COLO829 (cell line): ENCODE measurements at regions not wholly inside any gene's neighbourhood (a gene's known extent, or its start where the extent isn't known, plus 50 kb on each side); places are given as distances from the start of the nearest gene placed in this dataset.

Experiments
- DNase-seq: peaks from one replicate; pipeline ENCODE4 v3.0.0; 2012; ENCODE audit warnings: low spot score

DNA sequence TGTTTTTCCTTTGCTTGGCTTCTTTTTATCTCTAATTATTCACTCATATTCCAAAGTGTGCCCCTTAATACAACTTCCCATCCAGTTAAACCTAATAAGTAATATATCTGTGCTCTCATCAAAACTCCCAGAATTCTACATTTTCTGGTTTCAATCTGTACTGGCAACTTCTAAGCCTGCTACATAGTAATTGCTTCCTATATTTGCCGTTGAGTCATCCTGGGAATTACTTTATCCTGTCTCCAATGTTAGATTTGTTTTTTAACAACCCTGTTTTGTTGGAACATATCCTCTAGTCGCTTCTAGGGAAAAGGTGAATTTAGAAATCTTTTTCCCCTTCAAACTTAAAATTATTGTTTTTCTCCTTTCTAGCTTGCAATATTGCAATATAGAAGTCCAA, 620.5 kb upstream of the PKN2 start:
- DNase-seq, result no peak

DNA sequence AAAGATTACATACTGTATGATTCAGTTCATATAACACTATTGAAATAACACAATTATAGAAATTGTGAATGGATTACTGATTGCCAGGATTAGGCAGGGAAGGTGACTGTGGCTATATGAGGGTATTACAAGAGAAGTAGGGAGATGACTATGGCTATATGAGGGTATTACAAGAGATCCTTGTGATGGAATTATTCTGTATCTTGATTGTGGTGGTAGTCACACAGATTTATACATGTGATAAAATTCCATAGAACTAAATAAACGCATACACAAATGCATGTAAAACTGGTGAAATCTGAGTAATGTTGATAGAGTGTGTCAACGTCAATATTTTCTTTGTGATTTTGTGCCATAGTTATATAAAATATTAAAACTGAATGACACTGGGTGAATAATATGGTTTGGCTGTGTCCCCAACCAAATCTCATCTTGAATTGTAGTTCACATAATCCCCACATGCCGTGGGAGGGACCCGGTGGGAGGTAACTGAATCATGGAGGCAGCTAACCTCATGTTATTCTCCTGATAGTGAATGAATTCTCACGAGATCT, 615.6 kb upstream of the PKN2 start:
- no peak for DNase-seq

DNA sequence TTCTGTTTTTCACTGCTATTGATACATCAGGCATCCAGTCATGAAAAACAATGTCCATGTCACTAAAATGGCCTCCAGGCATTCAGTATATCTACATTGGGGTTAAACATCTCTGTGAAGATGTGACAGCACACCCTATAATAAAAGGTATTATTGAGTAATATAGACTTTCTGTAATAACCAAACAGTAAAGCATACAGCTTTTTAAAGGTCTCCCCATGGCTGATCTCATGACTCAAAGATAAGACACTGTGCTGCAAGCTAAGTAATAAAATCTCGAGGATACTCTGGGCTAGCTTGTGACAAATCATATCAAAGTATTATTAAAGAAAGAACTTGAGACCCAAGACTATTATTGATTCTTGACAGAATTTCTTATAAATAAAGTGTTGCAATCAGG, 613.1 kb upstream of the PKN2 start:
- no peak for DNase-seq

DNA sequence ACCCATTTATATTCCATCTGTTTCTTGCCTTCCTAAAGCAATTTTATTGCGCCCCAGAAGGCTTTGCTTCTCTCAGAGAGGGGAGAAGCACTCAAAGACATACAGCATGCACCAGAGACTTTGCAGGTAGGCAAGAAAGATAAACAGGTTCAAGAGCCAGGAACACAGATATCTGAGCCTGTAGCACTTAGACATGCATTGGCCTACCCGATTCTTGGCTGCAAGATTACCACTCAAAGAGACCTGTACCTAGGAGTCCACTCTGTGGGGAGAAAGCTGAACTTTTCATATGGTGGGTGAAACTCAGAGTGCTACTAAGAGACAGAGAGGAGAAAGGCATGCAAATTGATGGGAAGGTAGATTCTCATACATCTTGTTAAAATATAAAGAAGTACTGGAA, 609.4 kb upstream of the PKN2 start:
- DNase-seq, result no peak

DNA sequence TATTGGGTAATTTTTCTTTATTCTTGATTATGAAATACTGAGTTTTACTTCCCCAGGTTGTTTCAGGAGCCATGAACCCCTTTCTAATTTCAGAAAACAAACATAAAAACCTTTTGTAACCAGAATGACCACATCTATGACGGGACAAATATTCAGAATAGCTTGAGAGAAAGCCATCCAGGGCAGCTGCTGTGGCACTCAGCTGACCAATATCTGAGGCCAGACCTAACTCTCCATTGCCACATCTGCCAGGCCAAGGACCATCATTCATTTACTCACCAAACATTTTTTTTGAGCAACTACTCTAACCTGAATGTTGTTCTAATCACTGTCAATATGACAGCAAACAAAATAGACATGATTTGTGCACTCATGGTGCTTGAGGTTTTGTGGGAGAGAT, 608.3 kb upstream of the PKN2 start:
- DNase-seq, result no peak

DNA sequence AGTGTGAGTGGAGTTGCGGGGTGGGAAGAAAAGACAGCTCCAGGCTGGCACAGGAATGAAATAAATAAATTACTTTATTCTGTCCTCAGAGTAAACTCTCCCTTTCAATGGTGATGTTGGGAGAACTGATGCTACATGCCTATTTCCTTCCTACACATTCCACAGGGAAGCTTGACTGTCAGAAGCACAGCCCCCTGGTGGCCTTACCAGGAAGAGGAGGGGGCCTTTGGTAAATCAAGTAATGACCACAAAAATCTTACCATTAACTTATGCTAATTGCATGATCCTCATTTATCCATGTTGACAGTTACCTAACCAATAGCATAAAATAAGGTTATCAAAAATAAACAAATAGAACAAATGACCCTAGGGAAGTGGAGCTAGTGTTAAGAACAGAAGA, 605.0 kb upstream of the PKN2 start:
- DNase-seq, result no peak

DNA sequence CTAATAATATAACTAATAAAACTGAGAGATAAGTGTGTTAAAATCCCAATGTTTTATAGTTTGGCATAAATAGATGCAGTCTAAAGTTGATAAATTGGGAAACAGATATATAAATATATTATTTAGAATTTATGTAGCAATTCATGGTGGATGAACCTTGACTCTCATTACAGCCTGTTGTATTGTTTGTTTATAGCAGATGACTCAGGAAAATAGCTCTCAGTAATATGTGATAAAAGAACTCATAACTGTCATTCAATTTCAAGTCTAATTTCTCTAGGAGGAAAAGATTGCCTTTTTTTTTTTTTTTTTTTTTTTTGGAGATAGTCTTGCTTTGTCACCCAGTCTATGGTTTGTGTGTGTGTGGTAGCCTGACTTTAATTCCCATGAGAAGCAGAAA, 603.2 kb upstream of the PKN2 start:
- no peak for DNase-seq

DNA sequence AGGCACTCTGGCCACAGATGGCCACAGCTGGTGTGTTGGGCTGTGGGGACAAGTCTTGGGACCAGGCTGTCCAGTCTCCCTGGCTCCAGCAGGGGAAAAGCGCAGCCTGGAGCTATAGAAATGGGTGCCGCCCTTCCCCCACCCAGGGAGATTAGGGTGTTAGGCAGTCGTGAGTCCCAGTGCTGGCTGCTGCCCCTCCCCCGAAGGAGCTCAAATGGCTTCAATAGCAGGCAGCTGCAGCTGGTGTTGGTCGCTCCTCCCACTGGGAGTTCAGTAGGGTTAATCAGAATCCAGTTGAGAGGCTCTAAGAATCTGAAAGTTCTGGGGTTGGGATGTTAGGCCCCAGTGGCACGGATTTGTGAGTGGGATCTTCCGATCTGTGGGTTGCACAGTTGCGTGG, 595.6 kb upstream of the PKN2 start:
- no peak for DNase-seq

- no peak for DNase-seq
These were observed 594.1 kb upstream of the PKN2 start for GRCh38 chr1:88089961-88090360.

DNA sequence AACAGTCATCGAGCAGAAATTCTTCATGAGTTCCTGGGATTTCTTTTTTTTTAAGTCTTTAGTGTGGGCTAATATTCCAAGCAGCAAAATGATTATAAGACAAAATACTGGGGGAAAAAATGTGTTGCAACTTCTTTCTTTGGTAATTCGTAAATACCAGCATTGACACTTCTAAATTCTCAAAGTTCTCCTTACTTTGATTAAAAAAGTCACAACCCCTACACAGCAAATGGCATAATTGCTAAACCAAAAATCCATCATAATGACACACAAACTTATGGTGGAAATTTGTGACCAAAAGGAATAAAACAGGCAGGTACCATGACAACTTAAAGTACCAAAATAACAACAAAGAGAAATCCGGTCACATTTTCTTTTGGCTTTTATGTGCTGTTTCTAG, 585.2 kb upstream of the PKN2 start:
- no peak for DNase-seq

DNA sequence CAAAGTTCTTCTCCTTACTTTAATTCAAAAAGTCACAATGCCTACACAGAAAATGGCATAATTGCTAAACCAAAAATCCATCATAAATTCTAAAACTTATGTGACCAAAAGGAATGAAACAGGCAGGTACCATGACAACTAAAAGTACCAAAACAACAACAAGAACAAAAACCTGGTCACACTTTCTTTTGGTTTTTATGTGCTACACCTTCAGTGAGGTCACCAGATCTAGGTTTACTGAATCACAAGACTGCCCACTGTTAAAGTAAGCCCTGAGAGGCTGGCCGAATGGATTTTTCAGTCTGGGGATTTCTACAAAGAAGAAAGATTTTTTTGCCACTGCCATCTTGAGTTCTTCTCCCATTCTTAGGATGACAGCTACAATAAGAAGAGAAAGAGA, 583.0 kb upstream of the PKN2 start:
- DNase-seq, result no peak

DNA sequence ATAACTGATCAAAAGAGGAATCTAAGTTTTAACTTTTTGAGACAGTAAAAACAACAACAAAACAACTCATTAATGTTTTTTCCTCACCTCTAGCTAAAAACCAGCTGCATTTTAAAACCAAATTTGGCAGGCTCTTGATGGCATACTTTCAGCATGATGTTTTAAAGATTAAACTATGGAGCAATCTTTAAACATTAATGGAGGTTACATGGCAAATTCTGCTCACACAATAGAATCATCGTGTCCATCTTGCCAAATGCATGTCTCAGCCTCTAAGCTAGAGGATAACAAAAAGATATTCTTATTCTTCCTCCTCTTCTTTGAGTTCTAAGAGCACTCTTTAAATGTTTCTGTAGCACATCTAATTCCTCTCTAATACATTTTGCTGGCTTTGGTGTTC, 579.8 kb upstream of the PKN2 start:
- no peak for DNase-seq

GRCh38 chr1:88104886-88105285, 579.2 kb upstream of the PKN2 start:
- no peak for DNase-seq

DNA sequence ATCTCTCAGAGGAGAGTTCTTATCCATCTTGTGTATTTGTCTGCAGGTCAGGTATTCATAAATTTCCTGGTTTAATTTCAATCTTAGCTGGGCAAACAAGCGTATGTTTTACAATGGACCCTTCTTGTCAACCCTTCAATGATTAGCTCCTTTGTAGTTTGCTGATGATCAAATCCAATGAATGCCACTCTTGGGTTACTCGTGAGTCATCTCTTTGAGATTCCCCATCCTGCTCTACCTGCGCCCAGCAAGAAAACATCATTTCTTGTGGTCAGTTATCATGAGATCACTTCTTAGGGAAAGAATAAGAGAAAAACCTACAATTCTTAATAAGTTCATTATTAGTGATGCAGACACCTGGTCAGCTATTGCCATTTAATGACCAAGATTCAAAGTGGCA, 572.3 kb upstream of the PKN2 start:
- no peak for DNase-seq

- no peak for DNase-seq
These were observed 566.5 kb upstream of the PKN2 start for GRCh38 chr1:88117597-88117996.

- no peak for DNase-seq
These were observed 565.8 kb upstream of the PKN2 start for GRCh38 chr1:88118176-88118845.

- no peak for DNase-seq
These were observed 559.5 kb upstream of the PKN2 start for GRCh38 chr1:88124614-88125013.

DNA sequence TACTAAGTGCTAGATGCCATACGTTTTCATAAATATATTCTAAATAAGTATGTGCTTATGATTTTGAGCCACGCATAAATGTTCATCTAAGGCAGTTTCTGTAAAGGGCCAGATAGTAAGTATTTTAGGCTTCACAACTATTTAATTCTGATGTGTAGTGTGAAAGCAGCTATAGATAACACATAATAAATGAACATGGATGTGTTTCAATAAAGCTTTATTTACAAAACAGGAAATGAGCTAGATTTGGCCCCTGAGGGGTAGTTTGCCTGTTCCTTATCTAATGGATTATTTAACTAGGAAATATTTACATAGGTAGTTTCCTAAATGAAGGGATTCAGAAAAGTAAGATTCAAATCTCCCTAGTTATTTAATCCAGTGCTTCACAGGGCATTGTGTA, 557.6 kb upstream of the PKN2 start:
- no peak for DNase-seq

DNA sequence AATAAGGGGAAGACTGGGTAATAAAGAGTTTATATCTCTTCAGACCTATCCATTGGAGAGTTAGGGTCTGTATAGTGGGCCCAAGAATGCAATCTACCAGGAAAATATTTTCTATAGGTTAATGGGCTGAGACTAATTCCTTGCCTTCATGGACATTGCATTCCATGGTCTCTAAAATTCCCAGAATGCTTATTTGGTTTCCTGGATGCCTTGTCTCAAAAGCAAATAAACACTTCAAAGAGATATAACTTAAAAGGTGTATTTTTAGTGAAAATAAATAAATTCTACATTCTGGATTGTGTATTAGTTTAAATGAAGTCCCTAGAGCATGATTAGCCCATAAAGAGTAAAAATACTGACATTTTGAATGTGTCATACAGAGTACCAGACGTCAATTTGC, 550.1 kb upstream of the PKN2 start:
- no peak for DNase-seq

GRCh38 chr1:88134983-88135921, 548.8 kb upstream of the PKN2 start:
- DNase-seq, result no peak

DNA sequence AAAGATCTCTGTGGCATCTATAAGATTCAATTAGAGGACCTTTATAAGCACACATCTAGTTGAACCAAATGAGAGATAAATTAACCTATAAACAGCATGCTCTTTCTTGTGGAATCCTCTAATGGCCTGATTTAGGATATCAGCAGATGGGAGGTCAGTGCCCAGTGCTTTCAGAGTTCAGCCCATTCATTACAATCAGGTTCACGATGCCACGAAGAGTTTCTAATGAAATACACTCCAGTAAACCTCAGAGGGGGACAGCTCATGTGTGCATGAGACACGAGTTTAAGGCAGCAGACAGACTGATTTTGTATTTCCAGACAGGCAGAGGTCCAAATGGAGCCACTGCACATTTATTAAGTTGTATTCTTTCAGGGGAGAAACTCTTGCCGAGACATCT, 544.4 kb upstream of the PKN2 start:
- DNase-seq, result no peak

DNA sequence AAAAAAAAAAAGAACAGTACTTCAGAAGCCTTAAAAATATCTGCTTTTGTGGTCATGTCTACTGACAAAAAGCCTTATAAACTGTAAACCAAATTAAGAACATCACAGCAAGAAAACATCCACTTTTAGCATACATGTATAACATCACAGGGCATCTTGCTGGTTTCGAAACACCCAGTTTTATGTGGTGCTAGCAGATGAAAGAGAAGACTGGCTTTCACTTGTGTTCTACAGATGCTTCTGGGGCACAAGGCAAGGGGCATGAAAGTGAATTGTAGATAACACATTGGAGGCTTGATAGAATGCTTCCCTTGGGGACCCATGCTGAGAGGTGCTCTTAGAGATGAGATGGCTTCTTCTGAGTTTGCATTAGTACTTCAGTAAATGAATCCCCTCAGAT, 543.7 kb upstream of the PKN2 start:
- DNase-seq, result no peak

DNA sequence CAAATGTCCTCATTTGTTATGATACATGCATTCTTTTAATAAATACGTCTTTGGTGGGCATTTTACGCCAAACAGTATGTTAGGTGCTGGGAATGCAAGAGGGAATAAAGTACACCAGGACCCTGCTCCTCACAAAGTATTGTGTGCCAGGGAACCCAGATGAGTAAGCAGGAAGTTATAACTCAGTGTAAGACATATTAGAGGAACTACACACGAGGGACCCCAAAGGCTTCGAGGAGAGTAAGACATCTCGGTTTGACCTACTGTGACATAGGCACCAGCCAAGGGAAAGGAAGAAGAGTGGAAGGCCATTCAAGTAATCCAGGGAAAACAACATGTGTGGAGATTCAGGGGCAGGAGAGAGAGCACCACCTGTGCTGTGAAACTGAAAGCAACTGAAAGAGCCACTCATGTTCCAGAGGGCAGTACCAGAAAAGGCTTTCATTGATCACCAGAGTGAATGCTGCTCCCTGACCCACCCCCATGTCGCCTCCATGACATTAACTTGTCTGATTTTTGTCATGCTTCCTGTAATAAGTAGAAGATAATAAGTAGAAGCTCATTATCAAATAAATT, 542.5 kb upstream of the PKN2 start:
- no peak for DNase-seq
